A549 (cell line): ENCODE measurements at regions not wholly inside any gene's neighbourhood (a gene's known extent, or its start where the extent isn't known, plus 50 kb on each side); places are given as distances from the start of the nearest gene placed in this dataset.
"Not testable (repeated sequence)": the region's sequence is repeated elsewhere in the genome, so short reads cannot be mapped to it uniquely, and the experiment has no call there.

Source experiments
- ATAC-seq, 2 experiments: fragments of 200-7000 bp in 1 of 2; fragments of >200 bp in 1 of 2; cut with Nextera tagmentation in 1 of 2; cut with Tn5 transposase in 1 of 2; 3 replicates each; pipeline versions ENCODE4 v1.8.0 to v1.9.1; 2018 to 2020; ENCODE audit warnings: mild to moderate bottlenecking in 1 of 2, moderate library complexity in 1 of 2
- CTCF ChIA-PET: fragments of 300-600 bp; sonication (Branson Sonifier 250); formaldehyde crosslinking; extraction: SDS; loops from one replicate; lab custom pipeline; 2021; ENCODE audit warnings: antibody characterized with exemption, inconsistent platforms; lab: Yijun Ruan, JAX
- POLR2A ChIA-PET: fragments of 350-600 bp; formaldehyde crosslinking; extraction: SDS; loops from one replicate; lab custom pipeline; 2021; ENCODE audit warnings: antibody characterized with exemption, inconsistent platforms; lab: Yijun Ruan, JAX
- DNase-seq, 2 experiments: peaks; one replicate each; pipeline versions ENCODE4 v3.0.0 to v3.0.0-alpha.2; 2011 to 2016; ENCODE audit warnings: low read depth in 1 of 2, low spot score in 1 of 2
- FAIRE-seq: peaks from 2 replicates; lab custom pipeline; 2011; peaks lifted over from hg19 to GRCh38; lab: Jason Lieb, UNC
- H3K27ac ChIP-seq, 2 experiments: fragments of >200 bp; sonication (Bioruptor Twin); formaldehyde crosslinking; 3 replicates each; pipeline ENCODE4 v1.5.1; 2016 to 2017
- H3K4me1 ChIP-seq: fragments of >200 bp; sonication (Bioruptor Twin); formaldehyde crosslinking; 3 replicates; pipeline ENCODE4 v1.6.1; 2016
- H3K4me2 ChIP-seq: fragments of >200 bp; sonication (Bioruptor Twin); formaldehyde crosslinking; 3 replicates; pipeline ENCODE4 v1.6.1; 2016
- H3K4me3 ChIP-seq: fragments of >200 bp; sonication (Bioruptor Twin); formaldehyde crosslinking; 3 replicates; pipeline ENCODE4 v1.5.1; 2016
- H3K9me3 ChIP-seq: fragments of >200 bp; sonication (Bioruptor Twin); formaldehyde crosslinking; 3 replicates; pipeline ENCODE4 v1.6.1; 2016
- BHLHE40 ChIP-seq: IDR thresholded peaks from 2 replicates; pipeline ENCODE4 v1.6.1; 2012; ENCODE audit warnings: low read depth, low read length, inconsistent platforms
- CBX8 ChIP-seq: fragments of 200-600 bp; sonication (generic); IDR thresholded peaks from 2 replicates; pipeline ENCODE4 v1.6.1; 2016
- CHD2 ChIP-seq: fragments of 150-350 bp; IDR thresholded peaks from 2 replicates; pipeline ENCODE4 v1.6.1; 2014; ENCODE audit warnings: low read length; ENCODE audit not compliant: partially characterized antibody
- EHF ChIP-seq: fragments of 250-450 bp; sonication (Bioruptor Pico); IDR thresholded peaks from 2 replicates; pipeline ENCODE4 v1.5.0; 2020; ENCODE audit warnings: mild to moderate bottlenecking
- FOXS1 ChIP-seq: fragments of 250-450 bp; sonication (Bioruptor Pico); IDR thresholded peaks from 2 replicates; pipeline ENCODE4 v1.5.0; 2020; ENCODE audit warnings: mild to moderate bottlenecking, moderate library complexity
- HDAC2 ChIP-seq: fragments of 200-600 bp; sonication (generic); IDR thresholded peaks from 2 replicates; pipeline ENCODE4 v1.6.1; 2016
- HOXB13 ChIP-seq: fragments of 250-450 bp; sonication (Bioruptor Pico); IDR thresholded peaks from 2 replicates; pipeline ENCODE4 v1.5.0; 2020; ENCODE audit warnings: low read depth, mild to moderate bottlenecking, moderate library complexity
- JUN ChIP-seq, 2 experiments: fragments of >200 bp; sonication (Bioruptor Twin); formaldehyde crosslinking; IDR thresholded peaks; 2 replicates in 1 of 2; 3 replicates in 1 of 2; pipeline ENCODE4 v1.6.1; 2016 to 2017
- MAZ ChIP-seq: fragments of 150-350 bp; IDR thresholded peaks from 2 replicates; pipeline ENCODE4 v1.6.1; 2014; ENCODE audit warnings: antibody characterized with exemption, low read depth, low read length, borderline replicate concordance
- NPAS2 ChIP-seq: fragments of 250-450 bp; sonication (Bioruptor Pico); IDR thresholded peaks from 2 replicates; pipeline ENCODE4 v1.8.0; 2022; ENCODE audit warnings: mild to moderate bottlenecking, moderate library complexity, borderline replicate concordance
- POLR2A ChIP-seq: IDR thresholded peaks from 2 replicates; pipeline ENCODE4 v1.6.1; 2012; ENCODE audit warnings: mild to moderate bottlenecking, low read length
- RAD21 ChIP-seq, 2 experiments: fragments of >200 bp in 1 of 2; sonication (Bioruptor Twin) in 1 of 2; formaldehyde crosslinking in 1 of 2; IDR thresholded peaks in 1 of 2; conservative IDR thresholded peaks in 1 of 2; 2 replicates in 1 of 2; 3 replicates in 1 of 2; pipeline ENCODE4 v1.6.1; 2012 to 2018; ENCODE audit warnings: inconsistent platforms in 1 of 2
- RARB ChIP-seq: fragments of 250-450 bp; sonication (Bioruptor Pico); IDR thresholded peaks from 2 replicates; pipeline ENCODE4 v1.8.0; 2021; ENCODE audit warnings: mild to moderate bottlenecking, moderate library complexity
- RFX5 ChIP-seq: fragments of 450-650 bp; IDR thresholded peaks from 2 replicates; pipeline ENCODE4 v1.7.1; 2014; ENCODE audit warnings: antibody characterized with exemption, mild to moderate bottlenecking, moderate library complexity
- ZC3H11A ChIP-seq: fragments of 450-650 bp; IDR thresholded peaks from 2 replicates; pipeline ENCODE4 v1.6.1; 2014; ENCODE audit warnings: antibody characterized with exemption, mild to moderate bottlenecking
- ZFP36 ChIP-seq: fragments of 450-650 bp; IDR thresholded peaks from 2 replicates; pipeline ENCODE4 v1.6.1; 2014; ENCODE audit warnings: borderline replicate concordance; ENCODE audit not compliant: partially characterized antibody
- ZNF302 ChIP-seq: fragments of 250-450 bp; sonication (Bioruptor Pico); IDR thresholded peaks from 2 replicates; pipeline ENCODE4 v1.9.0; 2021; ENCODE audit warnings: inconsistent platforms, mild to moderate bottlenecking, moderate library complexity
- ZSCAN20 ChIP-seq: fragments of 250-450 bp; sonication (Bioruptor Pico); IDR thresholded peaks from 2 replicates; pipeline ENCODE4 v1.8.0; 2022; ENCODE audit warnings: mild to moderate bottlenecking, moderate library complexity
- WGBS: methylation state at CpG from one replicate; pipeline ENCODE4 v1.1.6; 2017; ENCODE audit errors: missing lambda C conversion rate; 5-methylcytosine and 5-hydroxymethylcytosine counted together
- TF ChIP-seq, protein P1 (sequence below): fragments of 450-650 bp; IDR thresholded peaks from 2 replicates; pipeline ENCODE4 v1.6.1; 2014; ENCODE audit warnings: antibody characterized with exemption
- TF ChIP-seq, protein P2 (sequence below): IDR thresholded peaks from 2 replicates; pipeline ENCODE4 v1.6.1; 2012
- TF ChIP-seq, protein P3 (sequence below): fragments of >200 bp; sonication (Bioruptor Twin); formaldehyde crosslinking; IDR thresholded peaks from 3 replicates; pipeline ENCODE4 v1.5.1; 2016

DNA sequence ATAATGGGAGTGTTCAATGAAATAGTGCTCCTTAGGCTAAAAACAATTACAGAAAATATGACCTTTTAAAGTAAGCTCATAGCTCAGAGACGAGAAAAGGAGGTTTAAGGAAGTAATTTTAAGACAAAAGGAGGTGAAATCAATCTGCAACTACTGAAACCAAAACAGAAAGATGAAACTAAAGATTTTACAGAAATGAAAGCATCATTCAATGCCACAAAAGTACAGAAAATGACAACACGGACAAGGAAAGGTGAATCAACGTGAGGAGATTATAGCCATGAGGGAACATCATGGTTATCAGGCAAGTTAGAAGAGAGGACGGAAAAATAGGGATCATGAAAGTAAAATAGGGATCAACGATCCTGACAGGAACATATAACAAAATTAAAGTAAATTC lies 745.2 kb downstream of the PCDH17 start:
- no peaks in the 10 kb centered on the region for H3K9me3 ChIP-seq
- H3K4me3 ChIP-seq: no peak overlapping the region
- H3K27ac ChIP-seq: no peak overlapping the region
- ATAC-seq (no peak), DNase-seq (no peak), FAIRE-seq (no peak)
- under 1% methylated on average over 5 of the region's 5 CpGs for WGBS
- ChIA-PET CTCF (no interaction called here), POLR2A (no interaction called here)
- TF ChIP-seq MAZ (no peak), FOXS1 (CRISPR knock-in tag) (no peak), RFX5 (no peak), ZNF302 (CRISPR knock-in tag) (no peak), ZC3H11A (no peak), RARB (CRISPR knock-in tag) (no peak), CBX8 (no peak), CHD2 (no peak), EHF (CRISPR knock-in tag) (no peak)
- TF ChIP-seq, protein P1, sequence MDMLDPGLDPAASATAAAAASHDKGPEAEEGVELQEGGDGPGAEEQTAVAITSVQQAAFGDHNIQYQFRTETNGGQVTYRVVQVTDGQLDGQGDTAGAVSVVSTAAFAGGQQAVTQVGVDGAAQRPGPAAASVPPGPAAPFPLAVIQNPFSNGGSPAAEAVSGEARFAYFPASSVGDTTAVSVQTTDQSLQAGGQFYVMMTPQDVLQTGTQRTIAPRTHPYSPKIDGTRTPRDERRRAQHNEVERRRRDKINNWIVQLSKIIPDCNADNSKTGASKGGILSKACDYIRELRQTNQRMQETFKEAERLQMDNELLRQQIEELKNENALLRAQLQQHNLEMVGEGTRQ: no peak
- TF ChIP-seq, protein P2, sequence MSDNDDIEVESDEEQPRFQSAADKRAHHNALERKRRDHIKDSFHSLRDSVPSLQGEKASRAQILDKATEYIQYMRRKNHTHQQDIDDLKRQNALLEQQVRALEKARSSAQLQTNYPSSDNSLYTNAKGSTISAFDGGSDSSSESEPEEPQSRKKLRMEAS: no peak
- H3K4me1 ChIP-seq: no peaks in the 10 kb centered on the region
- no peak overlapping the region for H3K4me2 ChIP-seq

DNA sequence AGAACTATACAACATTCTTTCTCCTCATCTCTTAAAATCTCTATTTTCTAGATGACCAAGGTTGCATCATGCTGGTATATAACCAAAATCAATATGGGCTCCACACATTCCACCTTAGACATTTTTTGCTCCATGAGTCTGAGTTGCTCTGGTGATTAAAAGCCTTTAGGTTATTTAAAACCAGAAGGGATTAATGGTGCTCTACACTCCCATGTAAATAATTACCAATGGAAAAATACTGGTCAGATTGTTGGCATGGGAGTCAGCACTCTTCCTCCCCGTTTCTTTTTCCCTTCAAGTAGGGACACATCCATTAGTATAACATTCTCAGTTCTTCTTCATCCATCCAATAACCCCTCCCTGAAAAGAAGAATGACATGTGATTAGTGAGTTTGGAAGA lies 747.7 kb downstream of the PCDH17 start:
- WGBS: 0% methylated on average over 1 of the region's 1 CpG
- TF ChIP-seq, protein P3, sequence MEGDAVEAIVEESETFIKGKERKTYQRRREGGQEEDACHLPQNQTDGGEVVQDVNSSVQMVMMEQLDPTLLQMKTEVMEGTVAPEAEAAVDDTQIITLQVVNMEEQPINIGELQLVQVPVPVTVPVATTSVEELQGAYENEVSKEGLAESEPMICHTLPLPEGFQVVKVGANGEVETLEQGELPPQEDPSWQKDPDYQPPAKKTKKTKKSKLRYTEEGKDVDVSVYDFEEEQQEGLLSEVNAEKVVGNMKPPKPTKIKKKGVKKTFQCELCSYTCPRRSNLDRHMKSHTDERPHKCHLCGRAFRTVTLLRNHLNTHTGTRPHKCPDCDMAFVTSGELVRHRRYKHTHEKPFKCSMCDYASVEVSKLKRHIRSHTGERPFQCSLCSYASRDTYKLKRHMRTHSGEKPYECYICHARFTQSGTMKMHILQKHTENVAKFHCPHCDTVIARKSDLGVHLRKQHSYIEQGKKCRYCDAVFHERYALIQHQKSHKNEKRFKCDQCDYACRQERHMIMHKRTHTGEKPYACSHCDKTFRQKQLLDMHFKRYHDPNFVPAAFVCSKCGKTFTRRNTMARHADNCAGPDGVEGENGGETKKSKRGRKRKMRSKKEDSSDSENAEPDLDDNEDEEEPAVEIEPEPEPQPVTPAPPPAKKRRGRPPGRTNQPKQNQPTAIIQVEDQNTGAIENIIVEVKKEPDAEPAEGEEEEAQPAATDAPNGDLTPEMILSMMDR: no peak
- TF ChIP-seq JUN (IDR thresholded peaks at IDR 0.05) (no peak), NPAS2 (CRISPR knock-in tag) (no peak)
- Histone ChIP-seq H3K27ac (no peak overlapping the region), H3K4me1 (no peaks in the 10 kb centered on the region), H3K9me3 (no peaks in the 10 kb centered on the region), H3K4me2 (no peak overlapping the region), H3K4me3 (no peak overlapping the region)
- FAIRE-seq (no peak), ATAC-seq (no peak), DNase-seq (no peak)
- POLR2A ChIA-PET: no interaction called here
- CTCF ChIA-PET: interaction anchor here (0.6 kb wide), 1 partner anchor 234 kb away, joined by 4 read pairs; no protein-coding TSS in a partner anchor

DNA sequence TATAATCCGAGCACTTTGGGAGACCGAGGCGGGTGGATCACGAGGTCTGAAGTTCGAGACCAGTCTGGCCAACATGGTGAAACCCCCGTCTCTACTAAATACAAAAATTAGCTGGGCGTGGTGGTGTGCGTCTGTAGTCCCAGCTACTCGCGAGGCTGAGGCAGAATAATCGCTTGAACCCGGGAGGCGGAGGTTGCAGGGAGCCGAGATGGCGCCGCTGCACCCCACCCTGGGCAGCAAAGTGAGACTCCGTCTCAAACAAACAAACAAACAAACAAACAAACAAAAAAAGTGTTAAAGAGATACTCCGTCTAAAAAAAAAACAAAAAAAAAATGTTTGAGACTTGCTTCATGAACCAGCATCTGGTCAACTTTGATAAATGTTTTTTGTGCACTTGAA lies 753.8 kb downstream of the PCDH17 start:
- FAIRE-seq, H3K27ac ChIP-seq, DNase-seq, H3K4me3 ChIP-seq, POLR2A ChIA-PET, ATAC-seq, H3K9me3 ChIP-seq, CTCF ChIA-PET, H3K4me2 ChIP-seq, H3K4me1 ChIP-seq: not testable (repeated sequence)
- WGBS: 3% methylated on average over 9 of the region's 18 CpGs

DNA sequence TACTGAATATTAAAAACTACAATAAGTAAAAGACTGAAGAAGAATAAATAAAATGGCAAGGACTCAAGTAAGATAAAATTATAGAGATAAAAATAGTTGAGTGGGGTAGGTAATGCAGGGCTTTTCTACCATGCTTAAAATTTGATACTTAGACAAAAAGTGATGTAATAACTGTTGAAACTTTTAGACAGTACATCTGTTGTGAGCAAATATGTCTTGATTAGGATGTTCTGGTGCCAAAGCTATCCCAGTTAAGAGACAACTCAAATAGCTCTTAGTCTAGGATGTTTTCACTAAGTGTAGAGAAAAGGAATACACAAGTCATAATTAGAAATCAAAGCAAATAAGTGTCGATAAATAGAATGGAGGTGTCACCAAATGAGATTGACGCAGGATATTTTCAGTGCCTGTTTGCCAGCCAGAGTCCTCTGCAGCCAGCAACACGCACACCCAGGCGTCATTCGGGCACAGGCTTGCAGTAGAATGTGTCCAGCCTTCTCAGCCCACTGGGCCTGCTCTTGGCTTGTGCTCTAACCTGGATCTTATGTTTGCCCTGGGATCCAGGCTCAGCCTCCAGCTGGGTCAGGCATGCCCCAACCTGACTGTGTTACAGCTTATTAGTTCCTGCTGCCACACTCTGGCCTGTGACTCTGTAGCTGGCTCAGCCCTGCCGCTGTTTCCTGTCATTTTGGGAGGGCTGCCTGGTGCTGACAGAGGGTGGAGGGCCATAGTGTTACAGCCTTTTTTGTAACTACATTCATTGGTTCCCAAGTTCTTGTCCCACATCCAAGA lies 766.2 kb downstream of the PCDH17 start:
- no peak for TF ChIP-seq ZNF302 (CRISPR knock-in tag)
- no peak for TF ChIP-seq BHLHE40
- no peak for TF ChIP-seq RAD21 (conservative IDR thresholded peaks at IDR 0.05 in 1 of 2, IDR thresholded peaks at IDR 0.05 in 1 of 2)
- no peak for TF ChIP-seq ZFP36
- no peak for TF ChIP-seq CHD2
- TF ChIP-seq HOXB13 (CRISPR knock-in tag): no peak
- no peak for TF ChIP-seq JUN (IDR thresholded peaks at IDR 0.05)
- TF ChIP-seq HDAC2: no peak
- no peak for TF ChIP-seq ZSCAN20 (CRISPR knock-in tag)
- TF ChIP-seq FOXS1 (CRISPR knock-in tag): no peak
- no peak for TF ChIP-seq POLR2A
- TF ChIP-seq, protein P3: no peak
- H3K9me3 ChIP-seq: no peaks in the 10 kb centered on the region
- CTCF ChIA-PET: no interaction called here
- no peak overlapping the region for H3K4me2 ChIP-seq
- no peaks in the 10 kb centered on the region for H3K4me1 ChIP-seq
- WGBS: under 1% methylated on average over 5 of the region's 6 CpGs
- no peak overlapping the region for H3K27ac ChIP-seq
- ATAC-seq (no peak), FAIRE-seq (no peak), DNase-seq (no peak)
- POLR2A ChIA-PET: no interaction called here
- H3K4me3 ChIP-seq: no peak overlapping the region
